Mucosa of descending colon (tissue), 3 donors: ENCODE measurements at regions not wholly inside any gene's neighbourhood (a gene's known extent, or its start where the extent isn't known, plus 50 kb on each side); places are given as distances from the start of the nearest gene placed in this dataset.

Experiments used
- ATAC-seq: fragments of 200-7000 bp; cut with Tn5 transposase; one replicate; pipeline ENCODE4 v1.9.1; 2020; ENCODE audit warnings: mild to moderate bottlenecking, moderate library complexity
- DNase-seq, 3 donors: peaks; one replicate each; pipeline ENCODE4 v3.0.0-alpha.2; 2020
- H3K36me3 ChIP-seq: fragments of 200-600 bp; one replicate; pipeline ENCODE4 v1.8.0; 2021; ENCODE audit warnings: low read depth, mild to moderate bottlenecking
- H3K4me1 ChIP-seq: fragments of 200-600 bp; one replicate; pipeline ENCODE4 v1.8.0; 2021; ENCODE audit warnings: low read depth, mild to moderate bottlenecking
- H3K4me3 ChIP-seq: fragments of 200-600 bp; one replicate; pipeline ENCODE4 v1.8.0; 2021; ENCODE audit warnings: mild to moderate bottlenecking
- H3K9me3 ChIP-seq: fragments of 200-600 bp; one replicate; pipeline ENCODE4 v1.8.0; 2021; ENCODE audit warnings: mild to moderate bottlenecking
- CTCF ChIP-seq: fragments of 200-600 bp; IDR thresholded peaks from one replicate; pipeline ENCODE4 v1.8.0; 2022; ENCODE audit warnings: antibody characterized with exemption, mild to moderate bottlenecking
- intact Hi-C, 2 donors: fragments of 100-400 bp; cut with DNase I in 1 of 2; cut with micrococcal nuclease in 1 of 2; formaldehyde crosslinking; loops; one replicate each; pipeline versions ENCODE4 v1.11.0 to v1.11.1; 2022; cut with DNase I, micrococcal nuclease
- donor health status: DM: no; HTN: no; CAD: no; lungs with moderate emphysema.
- donor health status: DM: no; HTN: no; CAD: no.
- donor health status: DM: no; HTN: yes; CAD: no.

- intact Hi-C loops: no loop called here
- H3K4me1 ChIP-seq: no peaks in the 10 kb centered on the region
- no peak for ATAC-seq
- TF ChIP-seq CTCF: no peak
- H3K9me3 ChIP-seq: peaks cover 45% of the 10 kb centered on the region
- no peak overlapping the region for H3K4me3 ChIP-seq
- no peak for DNase-seq
- no peaks in the 10 kb centered on the region for H3K36me3 ChIP-seq
These were observed 1129.2 kb downstream of the CDH9 start for GRCh38 chr5:25909163-25909562.

- H3K36me3 ChIP-seq: no peaks in the 10 kb centered on the region
- no peak overlapping the region for H3K4me3 ChIP-seq
- no peaks in the 10 kb centered on the region for H3K4me1 ChIP-seq
- TF ChIP-seq CTCF: no peak
- peaks cover 63% of the 10 kb centered on the region for H3K9me3 ChIP-seq
- no peak for DNase-seq
- intact Hi-C loops: no loop called here
- no peak for ATAC-seq
These were observed 1132.7 kb downstream of the CDH9 start for GRCh38 chr5:25905646-25906045.

GRCh38 chr5:25892211-25892610, 1146.2 kb downstream of the CDH9 start:
- Histone ChIP-seq H3K4me1 (no peaks in the 10 kb centered on the region), H3K36me3 (no peaks in the 10 kb centered on the region), H3K4me3 (no peak overlapping the region), H3K9me3 (peaks cover 47% of the 10 kb centered on the region)
- no peak for TF ChIP-seq CTCF
- ATAC-seq (no peak), DNase-seq (no peak)
- intact Hi-C loops: no loop called here

- intact Hi-C loops: no loop called here
- ATAC-seq (no peak), DNase-seq (no peak)
- Histone ChIP-seq H3K9me3 (peaks cover 47% of the 10 kb centered on the region), H3K4me3 (no peak overlapping the region), H3K36me3 (no peaks in the 10 kb centered on the region), H3K4me1 (no peaks in the 10 kb centered on the region)
- TF ChIP-seq CTCF: no peak
These were observed 1146.7 kb downstream of the CDH9 start for GRCh38 chr5:25891691-25892090.

- H3K4me1 ChIP-seq: no peaks in the 10 kb centered on the region
- no peaks in the 10 kb centered on the region for H3K36me3 ChIP-seq
- intact Hi-C loops: no loop called here
- no peak for TF ChIP-seq CTCF
- H3K9me3 ChIP-seq: peaks cover 41% of the 10 kb centered on the region
- no peak for DNase-seq
- H3K4me3 ChIP-seq: no peak overlapping the region
- ATAC-seq: no peak
These were observed 1156.9 kb downstream of the CDH9 start for GRCh38 chr5:25881318-25882036.

GRCh38 chr5:25863811-25864210, 1174.6 kb downstream of the CDH9 start:
- Histone ChIP-seq H3K9me3 (peaks cover 44% of the 10 kb centered on the region), H3K4me3 (no peak overlapping the region), H3K36me3 (no peaks in the 10 kb centered on the region), H3K4me1 (no peaks in the 10 kb centered on the region)
- ATAC-seq: no peak
- no peak for DNase-seq
- intact Hi-C loops: no loop called here
- no peak for TF ChIP-seq CTCF
